ENCODE measurements at regions not wholly inside any gene's neighbourhood (a gene's known extent, or its start where the extent isn't known, plus 50 kb on each side); places are given as distances from the start of the nearest gene placed in this dataset.

DNA sequence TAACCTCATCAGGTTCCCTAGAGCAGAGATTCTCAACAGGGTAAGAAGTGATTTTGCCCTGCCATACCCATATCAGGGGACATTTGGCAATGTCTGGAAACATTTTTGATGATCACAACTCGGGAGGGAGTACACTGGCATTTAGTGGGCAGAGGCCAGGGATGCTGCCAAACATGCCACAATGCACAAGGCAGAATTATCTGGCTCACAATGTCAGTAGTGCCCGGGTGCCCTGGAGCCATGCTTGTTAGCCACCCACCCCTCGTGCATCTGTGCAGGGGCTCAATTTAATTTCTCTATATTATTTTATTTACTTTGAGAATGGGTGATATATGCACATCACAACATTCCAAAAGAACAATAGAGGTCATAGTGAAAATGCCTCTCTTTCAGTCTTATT, 82.0 kb upstream of the DHX15 start:
- Histone ChIP-seq H2AK5ac (ENCODE audit: low read depth, low read length) (no peak overlapping the region), H3K9ac (ENCODE audit: low read depth, low read length) (no peak overlapping the region), H4K20me1 (ENCODE audit: insufficient read depth, low read length) (no peaks in the 10 kb centered on the region), H3K9me1 (ENCODE audit: insufficient read depth, low read length) (no peaks in the 10 kb centered on the region), H3K23ac (ENCODE audit: low read depth, low read length) (no peak overlapping the region), H3K79me1 (ENCODE audit: low read depth in 1 of 2, low read length in 2 of 2) (no peaks in the 10 kb centered on the region), H4K8ac (ENCODE audit: low read depth in 2 of 2, low read length in 2 of 2) (no peak overlapping the region), H4K91ac (ENCODE audit: insufficient read depth, low read depth, low read length) (no peak overlapping the region), H3K4me2 (ENCODE audit: low read depth, low read length) (no peak overlapping the region), H3K9me3 (ENCODE audit: control insufficient read depth, insufficient read depth, low read length) (no peaks in the 10 kb centered on the region), H3K36me3 (ENCODE audit: control insufficient read depth, insufficient read depth, low read length) (no peaks in the 10 kb centered on the region), H3K27me3 (ENCODE audit: control insufficient read depth, insufficient read depth, low read length) (peaks cover 23% of the 10 kb centered on the region), H2BK5ac (ENCODE audit: low read depth, low read length, poor library complexity, severe bottlenecking) (no peak overlapping the region), H3K56ac (ENCODE audit: extremely low read depth, insufficient read depth, low read length) (no peak overlapping the region), H2AFZ (replicated peaks; ENCODE audit: low read length, poor library complexity) (no peak overlapping the region), H4K5ac (ENCODE audit: low read depth, low read length) (no peak overlapping the region), H3K4me1 (ENCODE audit: control insufficient read depth, insufficient read depth, low read length) (peaks cover 5% of the 10 kb centered on the region), H2BK120ac (ENCODE audit: low read depth, low read length) (no peak overlapping the region), H2AK9ac (replicated peaks; ENCODE audit: low read depth, low read length, poor library complexity) (no peak overlapping the region), H3K4ac (ENCODE audit: low read depth, low read length) (no peak overlapping the region), H3K18ac (ENCODE audit: low read depth, low read length) (no peak overlapping the region), H3K14ac (replicated peaks; ENCODE audit: low read depth, low read length) (no peak overlapping the region), H3K4me3 (ENCODE audit: insufficient read depth, low read depth, low read length) (no peak overlapping the region), H2BK15ac (ENCODE audit: low read depth, low read length) (no peak overlapping the region), H3K27ac (ENCODE audit: insufficient read depth, low read length) (no peak overlapping the region), H2BK20ac (ENCODE audit: low read depth, low read length) (no peak overlapping the region)
- 33% methylated on average over 1 of the region's 3 CpGs; no CpG with 5 or more reads in 1 of the 2 experiments for WGBS, 2 experiments (ENCODE audit: extremely low coverage in 2 of 2, insufficient read length in 1 of 2)
- DNase-seq (no peak), ATAC-seq (ENCODE audit: low read depth) (no peak)
- CTCF ChIA-PET: no interaction called here
- TF ChIP-seq MAZ (IDR thresholded peaks at IDR 0.05; ENCODE audit: borderline replicate concordance, low read depth, low read length): no peak
- TF ChIP-seq RCOR1 (IDR thresholded peaks at IDR 0.05; ENCODE audit: insufficient replicate concordance, low read length): no peak
- no peak for TF ChIP-seq RAD21 (IDR thresholded peaks at IDR 0.05; ENCODE audit: low read length)
- no peak for TF ChIP-seq FOS (IDR thresholded peaks at IDR 0.05; ENCODE audit: low read depth, low read length)
- no peak for TF ChIP-seq RFX5 (IDR thresholded peaks at IDR 0.05; ENCODE audit: low read depth, low read length)
- TF ChIP-seq, protein P1, sequence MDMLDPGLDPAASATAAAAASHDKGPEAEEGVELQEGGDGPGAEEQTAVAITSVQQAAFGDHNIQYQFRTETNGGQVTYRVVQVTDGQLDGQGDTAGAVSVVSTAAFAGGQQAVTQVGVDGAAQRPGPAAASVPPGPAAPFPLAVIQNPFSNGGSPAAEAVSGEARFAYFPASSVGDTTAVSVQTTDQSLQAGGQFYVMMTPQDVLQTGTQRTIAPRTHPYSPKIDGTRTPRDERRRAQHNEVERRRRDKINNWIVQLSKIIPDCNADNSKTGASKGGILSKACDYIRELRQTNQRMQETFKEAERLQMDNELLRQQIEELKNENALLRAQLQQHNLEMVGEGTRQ (IDR thresholded peaks at IDR 0.05; ENCODE audit: low read depth, low read length): no peak
- no peak for TF ChIP-seq CEBPB (IDR thresholded peaks at IDR 0.05; ENCODE audit: low read depth, low read length)
- TF ChIP-seq MAFK (IDR thresholded peaks at IDR 0.05; ENCODE audit: low read depth, low read length): no peak
- no peak for TF ChIP-seq BHLHE40 (IDR thresholded peaks at IDR 0.05; ENCODE audit: low read depth, low read length)
- intact Hi-C loops (cut with micrococcal nuclease) (loop anchor here (10.0 kb wide), 1 partner anchor 58 kb away; no protein-coding TSS in a partner anchor), in situ Hi-C loops (cut with MboI; ENCODE audit: low sequenced_read_pairs) (no loop called here), dilution Hi-C loops (cut with HindIII; ENCODE audit: low sequenced_read_pairs, unreplicated experiment) (no loop called here)
- POLR2A ChIA-PET (ENCODE audit: unreplicated experiment): no interaction called here
- no TSS peak for BruUV-seq (replicated peaks)

Measured in IMR-90 (cell line).